H9 (cell line): ENCODE measurements at regions not wholly inside any gene's neighbourhood (a gene's known extent, or its start where the extent isn't known, plus 50 kb on each side); places are given as distances from the start of the nearest gene placed in this dataset.

Experiments
- DNase-seq: peaks from one replicate; pipeline ENCODE4 v3.0.0-alpha.2; 2017
- H2AFZ ChIP-seq: one replicate; pipeline ENCODE4 v1.6.1; 2013; ENCODE audit warnings: mild to moderate bottlenecking, low read length, control low read depth, moderate library complexity
- H2AK5ac ChIP-seq: 2 replicates; pipeline ENCODE4 v1.6.1; 2013; ENCODE audit warnings: low read length, control low read depth, mixed read lengths; ENCODE audit not compliant: insufficient read length
- H2BK120ac ChIP-seq: one replicate; pipeline ENCODE4 v1.6.1; 2013; ENCODE audit warnings: low read depth, mild to moderate bottlenecking, low read length, control low read depth, inconsistent platforms; ENCODE audit not compliant: poor library complexity, severe bottlenecking
- H2BK12ac ChIP-seq: 2 replicates; pipeline ENCODE4 v1.6.1; 2013; ENCODE audit warnings: low read length, control low read depth, mixed read lengths, low read depth; ENCODE audit not compliant: insufficient read length
- H2BK15ac ChIP-seq: 2 replicates; pipeline ENCODE4 v1.6.1; 2013; ENCODE audit warnings: low read depth, low read length, control low read depth
- H2BK20ac ChIP-seq: one replicate; pipeline ENCODE4 v1.6.1; 2013; ENCODE audit warnings: low read depth, mild to moderate bottlenecking, low read length, control low read depth, inconsistent platforms; ENCODE audit not compliant: poor library complexity, severe bottlenecking
- H2BK5ac ChIP-seq: 2 replicates; pipeline ENCODE4 v1.6.1; 2013; ENCODE audit warnings: low read length, control low read depth, mixed read lengths; ENCODE audit not compliant: insufficient read length
- H3K14ac ChIP-seq: 2 replicates; pipeline ENCODE4 v1.6.1; 2013; ENCODE audit warnings: low read length, control low read depth; ENCODE audit not compliant: insufficient read depth
- H3K18ac ChIP-seq: 2 replicates; pipeline ENCODE4 v1.6.1; 2013; ENCODE audit warnings: low read depth, mild to moderate bottlenecking, mixed read lengths, low read length, control low read depth; ENCODE audit not compliant: insufficient read length
- H3K23ac ChIP-seq: 2 replicates; pipeline ENCODE4 v1.6.1; 2013; ENCODE audit warnings: low read length, control low read depth, mixed read lengths, low read depth; ENCODE audit not compliant: insufficient read length
- H3K23me2 ChIP-seq: 2 replicates; pipeline ENCODE4 v1.6.1; 2013; ENCODE audit warnings: low read depth, mild to moderate bottlenecking, mixed read lengths, low read length, control low read depth; ENCODE audit not compliant: insufficient read length, poor library complexity, severe bottlenecking
- H3K27ac ChIP-seq: 2 replicates; pipeline ENCODE4 v1.5.1; 2013; ENCODE audit warnings: low read length, control low read depth, mixed read lengths, low read depth; ENCODE audit not compliant: insufficient read length
- H3K27me3 ChIP-seq: 2 replicates; pipeline ENCODE4 v1.6.1; 2013; ENCODE audit warnings: low read length, control low read depth, inconsistent platforms; ENCODE audit not compliant: insufficient read depth
- H3K4ac ChIP-seq: 2 replicates; pipeline ENCODE4 v1.6.1; 2013; ENCODE audit warnings: low read depth, mild to moderate bottlenecking, control low read depth, inconsistent platforms, low read length, moderate library complexity
- H3K4me1 ChIP-seq: 2 replicates; pipeline ENCODE4 v1.6.1; 2013; ENCODE audit warnings: low read length, control low read depth, inconsistent platforms; ENCODE audit not compliant: insufficient read depth
- H3K4me2 ChIP-seq: 2 replicates; pipeline ENCODE4 v1.6.1; 2013; ENCODE audit warnings: low read length, control low read depth, mixed read lengths; ENCODE audit not compliant: insufficient read length, insufficient read depth
- H3K56ac ChIP-seq: 2 replicates; pipeline ENCODE4 v1.6.1; 2013; ENCODE audit warnings: low read depth, mild to moderate bottlenecking, mixed read lengths, low read length, control low read depth; ENCODE audit not compliant: insufficient read length
- H3K79me1 ChIP-seq: 2 replicates; pipeline ENCODE4 v1.6.1; 2013; ENCODE audit warnings: low read depth, mild to moderate bottlenecking, moderate library complexity, low read length, control low read depth, inconsistent platforms; ENCODE audit not compliant: insufficient read depth, poor library complexity, severe bottlenecking
- H3K79me2 ChIP-seq: 2 replicates; pipeline ENCODE4 v1.6.1; 2013; ENCODE audit warnings: low read length, control low read depth, inconsistent platforms; ENCODE audit not compliant: insufficient read depth
- H3K9ac ChIP-seq: 2 replicates; pipeline ENCODE4 v1.6.1; 2013; ENCODE audit warnings: low read length, control low read depth, mixed read lengths; ENCODE audit not compliant: insufficient read length; ENCODE audit errors: extremely low read depth
- H3K9me3 ChIP-seq: one replicate; pipeline ENCODE4 v1.6.1; 2013; ENCODE audit warnings: low read depth, low read length, inconsistent platforms; ENCODE audit not compliant: control insufficient read depth
- H3T11ph ChIP-seq: one replicate; pipeline ENCODE4 v1.6.1; 2013; ENCODE audit warnings: mild to moderate bottlenecking, low read length, control low read depth, inconsistent platforms
- H4K20me1 ChIP-seq: one replicate; pipeline ENCODE4 v1.6.1; 2013; ENCODE audit not compliant: control insufficient read depth, insufficient read length, insufficient read depth
- H4K5ac ChIP-seq: 2 replicates; pipeline ENCODE4 v1.6.1; 2013; ENCODE audit warnings: low read depth, mild to moderate bottlenecking, mixed read lengths, low read length, control low read depth; ENCODE audit not compliant: insufficient read length
- H4K8ac ChIP-seq: replicated peaks from 2 replicates; pipeline ENCODE4 v1.6.1; 2013; ENCODE audit warnings: low read length, control low read depth, mixed read lengths, low read depth; ENCODE audit not compliant: insufficient read length
- H4K91ac ChIP-seq: 2 replicates; pipeline ENCODE4 v1.6.1; 2013; ENCODE audit warnings: low read depth, mild to moderate bottlenecking, moderate library complexity, mixed read lengths, low read length, control low read depth; ENCODE audit not compliant: insufficient read length
- H3K27ac Mint-ChIP-seq, 3 experiments: 2 replicates in 2 of 3; 3 replicates in 1 of 3; pipeline ENCODE4 v1.8.0; 2020 to 2021; ENCODE audit warnings: mixed read lengths in 3 of 3, mild to moderate bottlenecking in 1 of 3, moderate library complexity in 1 of 3
- H3K27me3 Mint-ChIP-seq: 2 replicates; pipeline ENCODE4 v1.8.0; 2021; ENCODE audit warnings: low read depth, mild to moderate bottlenecking, moderate library complexity, mixed read lengths
- H3K36me3 Mint-ChIP-seq, 3 experiments: 2 replicates in 2 of 3; 3 replicates in 1 of 3; pipeline ENCODE4 v1.8.0; 2020 to 2021; ENCODE audit warnings: low read depth in 3 of 3, mixed read lengths in 3 of 3; ENCODE audit not compliant: insufficient read depth in 1 of 3
- H3K4me1 Mint-ChIP-seq, 2 experiments: 2 replicates each; pipeline ENCODE4 v1.8.0; 2020; ENCODE audit warnings: mixed read lengths in 2 of 2
- H3K4me3 Mint-ChIP-seq, 2 experiments: 2 replicates in 1 of 2; 3 replicates in 1 of 2; pipeline ENCODE4 v1.8.0; 2020 to 2021; ENCODE audit warnings: mild to moderate bottlenecking in 2 of 2, mixed read lengths in 2 of 2, moderate library complexity in 1 of 2
- H3K9me3 Mint-ChIP-seq, 2 experiments: 2 replicates in 1 of 2; 3 replicates in 1 of 2; pipeline ENCODE4 v1.8.0; 2020; ENCODE audit warnings: mild to moderate bottlenecking in 2 of 2, mixed read lengths in 2 of 2, moderate library complexity in 1 of 2
- WGBS: extraction: QIAGEN DNeasy Blood & Tissue Kit; methylation state at CpG from one replicate; pipeline ENCODE4 v1.1.7; 2013; ENCODE audit warnings: missing lambda C conversion rate, low lambda C conversion rate, mixed read lengths; ENCODE audit not compliant: insufficient read length; ENCODE audit errors: extremely low coverage; 5-methylcytosine and 5-hydroxymethylcytosine counted together
- TF ChIP-seq, protein P1 (sequence below): fragments of 200-600 bp; sonication (generic); conservative IDR thresholded peaks from 3 replicates; pipeline ENCODE4 v1.8.0; 2021; ENCODE audit warnings: antibody characterized with exemption, mild to moderate bottlenecking

- DNase-seq: no peak
- H2AK5ac ChIP-seq: no peak overlapping the region
- H3K56ac ChIP-seq: no peak overlapping the region
- H3K23me2 ChIP-seq: no peaks in the 10 kb centered on the region
- no peak overlapping the region for H3K9ac ChIP-seq
- H3K79me2 ChIP-seq: no peaks in the 10 kb centered on the region
- H3K27me3 ChIP-seq: no peaks in the 10 kb centered on the region
- Mint-ChIP-seq H3K4me3 (no peak overlapping the region), H3K4me1 (no peaks in the 10 kb centered on the region), H3K27ac (no peak overlapping the region; a peak in 1 of 7 replicates), H3K9me3 (peaks cover 13 to 17% of the 10 kb centered on the region in 2 experiments), H3K36me3 (peaks cover 3 to 18% (median 8%) of the 10 kb centered on the region in 3 experiments; a peak in 6 of 7 replicates), H3K27me3 (no peaks in the 10 kb centered on the region)
- no peak overlapping the region for H2BK20ac ChIP-seq
- no peak overlapping the region for H4K91ac ChIP-seq
- H3K27ac ChIP-seq: no peak overlapping the region
- H3K18ac ChIP-seq: no peak overlapping the region
- no CpG with 5 or more reads among the region's 2 CpGs for WGBS
- no peaks in the 10 kb centered on the region for H4K20me1 ChIP-seq
- TF ChIP-seq, protein P1, sequence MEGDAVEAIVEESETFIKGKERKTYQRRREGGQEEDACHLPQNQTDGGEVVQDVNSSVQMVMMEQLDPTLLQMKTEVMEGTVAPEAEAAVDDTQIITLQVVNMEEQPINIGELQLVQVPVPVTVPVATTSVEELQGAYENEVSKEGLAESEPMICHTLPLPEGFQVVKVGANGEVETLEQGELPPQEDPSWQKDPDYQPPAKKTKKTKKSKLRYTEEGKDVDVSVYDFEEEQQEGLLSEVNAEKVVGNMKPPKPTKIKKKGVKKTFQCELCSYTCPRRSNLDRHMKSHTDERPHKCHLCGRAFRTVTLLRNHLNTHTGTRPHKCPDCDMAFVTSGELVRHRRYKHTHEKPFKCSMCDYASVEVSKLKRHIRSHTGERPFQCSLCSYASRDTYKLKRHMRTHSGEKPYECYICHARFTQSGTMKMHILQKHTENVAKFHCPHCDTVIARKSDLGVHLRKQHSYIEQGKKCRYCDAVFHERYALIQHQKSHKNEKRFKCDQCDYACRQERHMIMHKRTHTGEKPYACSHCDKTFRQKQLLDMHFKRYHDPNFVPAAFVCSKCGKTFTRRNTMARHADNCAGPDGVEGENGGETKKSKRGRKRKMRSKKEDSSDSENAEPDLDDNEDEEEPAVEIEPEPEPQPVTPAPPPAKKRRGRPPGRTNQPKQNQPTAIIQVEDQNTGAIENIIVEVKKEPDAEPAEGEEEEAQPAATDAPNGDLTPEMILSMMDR: no peak
- no peaks in the 10 kb centered on the region for H3K9me3 ChIP-seq
- H3K4me1 ChIP-seq: no peaks in the 10 kb centered on the region
- H3K79me1 ChIP-seq: no peaks in the 10 kb centered on the region
- H2BK120ac ChIP-seq: no peak overlapping the region
- no peak overlapping the region for H4K8ac ChIP-seq
- H3K14ac ChIP-seq: no peak overlapping the region
- H2BK15ac ChIP-seq: no peak overlapping the region
- no peak overlapping the region for H2BK5ac ChIP-seq
- H3K4ac ChIP-seq: no peak overlapping the region
- H3T11ph ChIP-seq: no peak overlapping the region
- H4K5ac ChIP-seq: no peak overlapping the region
- H3K4me2 ChIP-seq: no peak overlapping the region
- no peak overlapping the region for H2AFZ ChIP-seq
- H3K23ac ChIP-seq: no peak overlapping the region
- H2BK12ac ChIP-seq: no peak overlapping the region
Observed at GRCh38 chr11:103825469-103825868, 211.0 kb upstream of the DDI1 start.
